MCF 10A (cell line): ENCODE measurements at regions not wholly inside any gene's neighbourhood (a gene's known extent, or its start where the extent isn't known, plus 50 kb on each side); places are given as distances from the start of the nearest gene placed in this dataset.

Experiments used
- BruUV-seq: library from RNA; stranded (reverse); fragments of 400-500 nt; replicated peaks from 2 replicates; lab custom pipeline; 2021; lab: Mats Ljungman, UMichigan
- CTCF ChIA-PET: fragments of 300-600 bp; sonication (Branson Sonifier 250); formaldehyde crosslinking; extraction: SDS; loops from one replicate; lab custom pipeline; 2021; ENCODE audit warnings: antibody characterized with exemption, inconsistent platforms; lab: Yijun Ruan, JAX
- POLR2A ChIA-PET: fragments of 300-600, 350-650 bp; sonication (Branson Sonifier 250); formaldehyde crosslinking; extraction: SDS; loops from one replicate; lab custom pipeline; 2020; ENCODE audit warnings: antibody characterized with exemption, inconsistent platforms; lab: Yijun Ruan, JAX
- DNase-seq: peaks from one replicate; pipeline ENCODE4 v3.0.0-alpha.2; 2018; ENCODE audit not compliant: unreplicated experiment
- H3K27ac Mint-ChIP-seq: one replicate; pipeline ENCODE4 v1.8.0; 2022; ENCODE audit warnings: mild to moderate bottlenecking, low read depth, mixed read lengths; ENCODE audit not compliant: unreplicated experiment
- H3K27me3 Mint-ChIP-seq: one replicate; pipeline ENCODE4 v1.8.0; 2022; ENCODE audit warnings: mixed read lengths; ENCODE audit not compliant: insufficient read depth, unreplicated experiment
- H3K36me3 Mint-ChIP-seq: one replicate; pipeline ENCODE4 v1.8.0; 2022; ENCODE audit warnings: mild to moderate bottlenecking, moderate library complexity, mixed read lengths; ENCODE audit not compliant: insufficient read depth, unreplicated experiment
- H3K4me1 Mint-ChIP-seq: one replicate; pipeline ENCODE4 v1.8.0; 2022; ENCODE audit warnings: mixed read lengths; ENCODE audit not compliant: insufficient read depth, unreplicated experiment
- H3K4me3 Mint-ChIP-seq: one replicate; pipeline ENCODE4 v1.8.0; 2022; ENCODE audit warnings: mild to moderate bottlenecking, moderate library complexity, mixed read lengths; ENCODE audit not compliant: unreplicated experiment
- H3K9me3 Mint-ChIP-seq: one replicate; pipeline ENCODE4 v1.8.0; 2022; ENCODE audit warnings: mixed read lengths; ENCODE audit not compliant: unreplicated experiment
- CTCF ChIP-seq: fragments of 200-600 bp; IDR thresholded peaks from one replicate; pipeline ENCODE4 v1.8.0; 2022; ENCODE audit warnings: antibody characterized with exemption, mild to moderate bottlenecking; ENCODE audit not compliant: unreplicated experiment
- intact Hi-C: fragments of 100-400 bp; cut with micrococcal nuclease; formaldehyde crosslinking; loops from 2 replicates; pipeline ENCODE4 v1.14.1; 2022

GRCh38 chr2:234376229-234376628 lies 120.7 kb downstream of the ARL4C start:
- no TSS peak for BruUV-seq
- Mint-ChIP-seq H3K4me3 (no peak overlapping the region), H3K27me3 (no peaks in the 10 kb centered on the region), H3K9me3 (no peaks in the 10 kb centered on the region), H3K27ac (no peak overlapping the region), H3K36me3 (no peaks in the 10 kb centered on the region), H3K4me1 (peaks cover 4% of the 10 kb centered on the region)
- TF ChIP-seq CTCF: no peak
- intact Hi-C loops: no loop called here
- POLR2A ChIA-PET: no interaction called here
- CTCF ChIA-PET: no interaction called here
- no peak for DNase-seq

- no peaks in the 10 kb centered on the region for H3K9me3 Mint-ChIP-seq
- no TSS peak for BruUV-seq
- no peak overlapping the region for H3K4me3 Mint-ChIP-seq
- H3K27me3 Mint-ChIP-seq: no peaks in the 10 kb centered on the region
- CTCF ChIA-PET: no interaction called here
- no peak for TF ChIP-seq CTCF
- POLR2A ChIA-PET: interaction anchor here (0.8 kb wide), 1 partner anchor 421 kb away, joined by 3 read pairs; no protein-coding TSS in a partner anchor
- intact Hi-C loops: no loop called here
- H3K36me3 Mint-ChIP-seq: no peaks in the 10 kb centered on the region
- no peak overlapping the region for H3K27ac Mint-ChIP-seq
- no peaks in the 10 kb centered on the region for H3K4me1 Mint-ChIP-seq
- DNase-seq: no peak
Observed at GRCh38 chr2:234375176-234375880, 121.6 kb downstream of the ARL4C start.

- no peaks in the 10 kb centered on the region for H3K4me1 Mint-ChIP-seq
- H3K4me3 Mint-ChIP-seq: no peak overlapping the region
- ChIA-PET CTCF (interaction anchor here (0.6 kb wide), 1 partner anchor 222 kb away, joined by 3 read pairs; no protein-coding TSS in a partner anchor), POLR2A (interaction anchor here (0.6 to 0.8 kb wide), 2 partner anchors 35 to 420 kb away, joined by 3 read pairs; no protein-coding TSS in a partner anchor)
- intact Hi-C loops: loop anchor here (5.0 kb wide), 1 partner anchor 57 kb away; no protein-coding TSS in a partner anchor
- H3K9me3 Mint-ChIP-seq: no peaks in the 10 kb centered on the region
- H3K27ac Mint-ChIP-seq: no peak overlapping the region
- no peaks in the 10 kb centered on the region for H3K36me3 Mint-ChIP-seq
- no peak for TF ChIP-seq CTCF
- no TSS peak for BruUV-seq
- H3K27me3 Mint-ChIP-seq: no peaks in the 10 kb centered on the region
- no peak for DNase-seq
Observed at GRCh38 chr2:234374736-234375135, 122.1 kb downstream of the ARL4C start.

GRCh38 chr2:234374150-234374508 lies 122.8 kb downstream of the ARL4C start:
- Mint-ChIP-seq H3K27ac (no peak overlapping the region), H3K9me3 (no peaks in the 10 kb centered on the region), H3K27me3 (no peaks in the 10 kb centered on the region), H3K4me1 (peaks cover 1% of the 10 kb centered on the region), H3K4me3 (no peak overlapping the region), H3K36me3 (no peaks in the 10 kb centered on the region)
- TF ChIP-seq CTCF: no peak
- ChIA-PET CTCF (interaction anchor here (0.6 kb wide), 1 partner anchor 222 kb away, joined by 3 read pairs; no protein-coding TSS in a partner anchor), POLR2A (interaction anchor here (0.5 to 1.8 kb wide), 4 partner anchors 35 to 870 kb away, joined by 3 to 7 read pairs (median 3); no protein-coding TSS in a partner anchor)
- intact Hi-C loops: loop anchor here (5.0 kb wide), 1 partner anchor 57 kb away; no protein-coding TSS in a partner anchor
- BruUV-seq: no TSS peak
- DNase-seq: no peak
